ENCODE measurements at regions not wholly inside any gene's neighbourhood (a gene's known extent, or its start where the extent isn't known, plus 50 kb on each side); places are given as distances from the start of the nearest gene placed in this dataset.

GRCh38 chr6:114785235-114786127 is 442.7 kb upstream of the HS3ST5 start:
- POLR2A ChIA-PET: no interaction called here

More at GRCh38 chr6:114785235-114786127, 442.7 kb upstream of the HS3ST5 start:
- Histone ChIP-seq H3K36me3 (ENCODE audit: control insufficient read depth in 1 of 2, insufficient read depth in 2 of 2, low read length in 2 of 2) (no peaks in the 10 kb centered on the region), H3K27me3 (ENCODE audit: insufficient read depth, low read length) (no peaks in the 10 kb centered on the region), H3K9ac (ENCODE audit: low read length) (no peak overlapping the region), H3K4me3 (replicated peaks in 1 of 2; ENCODE audit: low read depth in 1 of 2, low read length in 2 of 2) (no peak overlapping the region), H3K4me1 (ENCODE audit: control insufficient read depth in 1 of 2, insufficient read depth in 2 of 2, low read length in 2 of 2) (no peaks in the 10 kb centered on the region), H4K20me1 (ENCODE audit: insufficient read depth) (no peaks in the 10 kb centered on the region), H3K9me2 (ENCODE audit: insufficient read depth) (no peaks in the 10 kb centered on the region), H3K27ac (ENCODE audit: low read depth, low read length) (no peak overlapping the region), H3K9me3 (ENCODE audit: control insufficient read depth in 1 of 2, insufficient read depth in 1 of 2, low read depth in 1 of 2, low read length in 2 of 2) (no peaks in the 10 kb centered on the region; a peak in 1 of 4 replicates), H3K79me2 (ENCODE audit: insufficient read depth, low read length) (no peaks in the 10 kb centered on the region), H3K4me2 (ENCODE audit: low read length) (no peak overlapping the region), H2AFZ (ENCODE audit: low read depth, low read length, poor library complexity, severe bottlenecking) (no peak overlapping the region)
- ChIA-PET RAD21 (ENCODE audit: low non-redundant PET in 1 of 2, low total read pairs in 2 of 2, uncharacterized antibody in 2 of 2, unreplicated experiment in 2 of 2) (no interaction called here), CTCF (no interaction called here)
- TF ChIP-seq REST (IDR thresholded peaks at IDR 0.05; ENCODE audit: low read depth) (no peak), JUND (IDR thresholded peaks at IDR 0.05) (no peak), ELF1 (IDR thresholded peaks at IDR 0.05; ENCODE audit: borderline replicate concordance, low read depth) (no peak), SP1 (IDR thresholded peaks at IDR 0.05; ENCODE audit: low read depth) (no peak), EGR1 (IDR thresholded peaks at IDR 0.05; ENCODE audit: low read depth) (no peak), SRF (IDR thresholded peaks at IDR 0.05; ENCODE audit: low read depth) (no peak), EZH2phosphoT487 (IDR thresholded peaks at IDR 0.05; ENCODE audit: borderline replicate concordance) (no peak), EZH2 (IDR thresholded peaks at IDR 0.05) (no peak), RAD21 (IDR thresholded peaks at IDR 0.05; ENCODE audit: low read depth) (no peak), POLR2A (IDR thresholded peaks at IDR 0.05; ENCODE audit: borderline replicate concordance, extremely low read depth, insufficient read depth, insufficient read length) (no peak), ZNF274 (IDR thresholded peaks at IDR 0.05; ENCODE audit: low read depth, low read length) (no peak), SIN3A (IDR thresholded peaks at IDR 0.05; ENCODE audit: low read depth) (no peak), POLR2AphosphoS5 (IDR thresholded peaks at IDR 0.05; ENCODE audit: low read depth, low read length) (no peak)
- ATAC-seq: no peak
- no TSS peak for BruUV-seq (replicated peaks)
- no peak for DNase-seq (ENCODE audit: low read depth, low spot score)
- intact Hi-C loops (cut with micrococcal nuclease): no loop called here
